ENCODE measurements at regions not wholly inside any gene's neighbourhood (a gene's known extent, or its start where the extent isn't known, plus 50 kb on each side); places are given as distances from the start of the nearest gene placed in this dataset.

- no peak for DNase-seq (ENCODE audit: low spot score in 2 of 2)
- no peaks in the 10 kb centered on the region for H3K4me1 ChIP-seq
- H3K9me3 ChIP-seq: no peaks in the 10 kb centered on the region
- H3K36me3 ChIP-seq (replicated peaks): no peaks in the 10 kb centered on the region
- peaks cover 2% of the 10 kb centered on the region; the same call in 1 of the 2 replicates for H3K27me3 ChIP-seq (ENCODE audit: low read depth)
- H3K4me3 ChIP-seq: no peak overlapping the region
- in situ Hi-C loops (cut with MboI; ENCODE audit: low sequenced_read_pairs): no loop called here
Measured at GRCh38 chr14:58876608-58877007, 238.8 kb downstream of the DACT1 start.

DNA sequence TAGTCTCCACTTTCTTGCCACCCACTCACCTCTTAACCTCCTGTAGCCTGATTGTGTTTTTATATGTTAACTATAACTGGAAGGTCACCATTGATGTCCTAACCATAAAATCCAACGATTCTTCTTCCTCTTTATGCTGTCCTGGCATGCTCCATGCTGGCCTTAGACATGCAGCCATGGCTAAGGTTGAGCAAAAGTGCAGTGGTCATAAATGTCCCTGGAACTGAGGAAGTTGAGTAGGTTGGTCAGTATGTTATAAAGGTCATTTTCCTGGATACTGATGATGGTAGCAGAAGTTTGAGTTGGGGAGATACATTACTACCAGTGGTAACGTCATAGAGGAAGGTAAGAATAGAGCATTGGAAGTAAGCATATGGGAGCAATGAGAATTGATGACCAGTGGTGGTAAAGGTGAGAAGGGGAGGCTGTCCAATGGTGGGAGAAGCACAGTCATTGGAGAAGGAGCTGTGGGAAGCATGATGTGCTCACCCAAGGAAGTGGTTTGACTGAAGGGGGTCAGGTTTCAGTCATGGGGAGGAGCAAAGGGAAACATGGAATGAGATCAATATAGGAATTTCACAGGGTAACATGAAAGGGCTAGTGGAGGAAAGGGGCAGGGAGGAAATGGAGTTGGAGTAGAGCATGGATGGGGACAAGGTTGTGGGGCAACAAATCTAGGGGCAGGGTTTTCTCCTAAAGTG is 240.8 kb downstream of the DACT1 start:
- no peak for DNase-seq (ENCODE audit: low spot score in 2 of 2)
- Histone ChIP-seq H3K4me3 (no peak overlapping the region), H3K4me1 (no peaks in the 10 kb centered on the region), H3K27me3 (ENCODE audit: low read depth) (peaks cover 2% of the 10 kb centered on the region; the same call in 1 of the 2 replicates), H3K9me3 (no peaks in the 10 kb centered on the region), H3K36me3 (replicated peaks) (no peaks in the 10 kb centered on the region)
- in situ Hi-C loops (cut with MboI; ENCODE audit: low sequenced_read_pairs): no loop called here

- Histone ChIP-seq H3K4me3 (no peak overlapping the region), H3K36me3 (replicated peaks) (no peaks in the 10 kb centered on the region), H3K27me3 (ENCODE audit: low read depth) (peaks cover 2% of the 10 kb centered on the region; the same call in 1 of the 2 replicates), H3K4me1 (no peaks in the 10 kb centered on the region), H3K9me3 (no peaks in the 10 kb centered on the region)
- DNase-seq (ENCODE audit: low spot score in 2 of 2): no peak
- in situ Hi-C loops (cut with MboI; ENCODE audit: low sequenced_read_pairs): no loop called here
Measured at GRCh38 chr14:58881433-58881832, 243.7 kb downstream of the DACT1 start.

GRCh38 chr14:58882577-58883018 is 244.8 kb downstream of the DACT1 start:
- no peaks in the 10 kb centered on the region for H3K9me3 ChIP-seq
- in situ Hi-C loops (cut with MboI; ENCODE audit: low sequenced_read_pairs): no loop called here
- no peaks in the 10 kb centered on the region for H3K27me3 ChIP-seq (ENCODE audit: low read depth)
- no peaks in the 10 kb centered on the region for H3K4me1 ChIP-seq
- DNase-seq (ENCODE audit: low spot score in 2 of 2): peak in 1 of 2 experiments; percentile 10
- no peaks in the 10 kb centered on the region for H3K36me3 ChIP-seq (replicated peaks)
- no peak overlapping the region for H3K4me3 ChIP-seq

GRCh38 chr14:58884442-58884841 is 246.7 kb downstream of the DACT1 start:
- H3K36me3 ChIP-seq (replicated peaks): no peaks in the 10 kb centered on the region
- in situ Hi-C loops (cut with MboI; ENCODE audit: low sequenced_read_pairs): no loop called here
- no peak for DNase-seq (ENCODE audit: low spot score in 2 of 2)

GRCh38 chr14:58887931-58888330 is 250.2 kb downstream of the DACT1 start:
- Histone ChIP-seq H3K9me3 (peaks cover 2% of the 10 kb centered on the region; the same call in 1 of the 2 replicates), H3K36me3 (replicated peaks) (no peaks in the 10 kb centered on the region), H3K4me3 (no peak overlapping the region), H3K27me3 (ENCODE audit: low read depth) (no peaks in the 10 kb centered on the region; the same call in 1 of the 2 replicates), H3K4me1 (no peaks in the 10 kb centered on the region)
- in situ Hi-C loops (cut with MboI; ENCODE audit: low sequenced_read_pairs): no loop called here
- DNase-seq (ENCODE audit: low spot score in 2 of 2): no peak

More at GRCh38 chr14:58884442-58884841, 246.7 kb downstream of the DACT1 start:
- H3K27me3 ChIP-seq (ENCODE audit: low read depth): no peaks in the 10 kb centered on the region
- no peaks in the 10 kb centered on the region for H3K4me1 ChIP-seq
- H3K9me3 ChIP-seq: peaks cover 2% of the 10 kb centered on the region; the same call in 1 of the 2 replicates
- no peak overlapping the region for H3K4me3 ChIP-seq

- Histone ChIP-seq H3K36me3 (replicated peaks) (no peaks in the 10 kb centered on the region), H3K9me3 (no peaks in the 10 kb centered on the region), H3K4me1 (no peaks in the 10 kb centered on the region), H3K4me3 (no peak overlapping the region), H3K27me3 (ENCODE audit: low read depth) (peaks cover 4% of the 10 kb centered on the region; the same call in 1 of the 2 replicates)
- in situ Hi-C loops (cut with MboI; ENCODE audit: low sequenced_read_pairs): no loop called here
- no peak for DNase-seq (ENCODE audit: low spot score in 2 of 2)
Measured at GRCh38 chr14:58898655-58899316, 261.0 kb downstream of the DACT1 start.

- Histone ChIP-seq H3K9me3 (no peaks in the 10 kb centered on the region), H3K36me3 (replicated peaks) (no peaks in the 10 kb centered on the region), H3K4me1 (no peaks in the 10 kb centered on the region), H3K4me3 (no peak overlapping the region), H3K27me3 (ENCODE audit: low read depth) (peaks cover 4% of the 10 kb centered on the region; the same call in 1 of the 2 replicates)
- DNase-seq (ENCODE audit: low spot score in 2 of 2): no peak
- in situ Hi-C loops (cut with MboI; ENCODE audit: low sequenced_read_pairs): no loop called here
Measured at GRCh38 chr14:58899317-58899713, 261.6 kb downstream of the DACT1 start.

- no peaks in the 10 kb centered on the region for H3K36me3 ChIP-seq (replicated peaks)
- H3K4me3 ChIP-seq: no peak overlapping the region
- no peaks in the 10 kb centered on the region for H3K9me3 ChIP-seq
- no peak for DNase-seq (ENCODE audit: low spot score in 2 of 2)
- no peaks in the 10 kb centered on the region for H3K4me1 ChIP-seq
- no peaks in the 10 kb centered on the region for H3K27me3 ChIP-seq (ENCODE audit: low read depth)
- in situ Hi-C loops (cut with MboI; ENCODE audit: low sequenced_read_pairs): no loop called here
Measured at GRCh38 chr14:58901826-58902225, 264.1 kb downstream of the DACT1 start.

- H3K4me3 ChIP-seq: no peak overlapping the region
- in situ Hi-C loops (cut with MboI; ENCODE audit: low sequenced_read_pairs): no loop called here
- DNase-seq (ENCODE audit: low spot score in 2 of 2): no peak
- no peaks in the 10 kb centered on the region for H3K4me1 ChIP-seq
- no peaks in the 10 kb centered on the region for H3K9me3 ChIP-seq
- H3K36me3 ChIP-seq (replicated peaks): no peaks in the 10 kb centered on the region
- no peaks in the 10 kb centered on the region for H3K27me3 ChIP-seq (ENCODE audit: low read depth)
Measured at GRCh38 chr14:58904776-58905175, 267.0 kb downstream of the DACT1 start.

GRCh38 chr14:58907803-58908202 is 270.0 kb downstream of the DACT1 start:
- H3K4me3 ChIP-seq: no peak overlapping the region
- H3K36me3 ChIP-seq (replicated peaks): no peaks in the 10 kb centered on the region
- H3K27me3 ChIP-seq (ENCODE audit: low read depth): no peaks in the 10 kb centered on the region
- no peaks in the 10 kb centered on the region for H3K4me1 ChIP-seq
- peak in 1 of 2 experiments; percentile 3 for DNase-seq (ENCODE audit: low spot score in 2 of 2)
- in situ Hi-C loops (cut with MboI; ENCODE audit: low sequenced_read_pairs): no loop called here
- H3K9me3 ChIP-seq: no peaks in the 10 kb centered on the region

- Histone ChIP-seq H3K4me3 (no peak overlapping the region), H3K27me3 (ENCODE audit: low read depth) (peaks cover 7% of the 10 kb centered on the region; the same call in 1 of the 2 replicates), H3K36me3 (replicated peaks) (no peaks in the 10 kb centered on the region), H3K9me3 (no peaks in the 10 kb centered on the region), H3K4me1 (no peaks in the 10 kb centered on the region)
- DNase-seq (ENCODE audit: low spot score in 2 of 2): no peak
- in situ Hi-C loops (cut with MboI; ENCODE audit: low sequenced_read_pairs): no loop called here
Measured at GRCh38 chr14:58912287-58912686, 274.5 kb downstream of the DACT1 start.

DNA sequence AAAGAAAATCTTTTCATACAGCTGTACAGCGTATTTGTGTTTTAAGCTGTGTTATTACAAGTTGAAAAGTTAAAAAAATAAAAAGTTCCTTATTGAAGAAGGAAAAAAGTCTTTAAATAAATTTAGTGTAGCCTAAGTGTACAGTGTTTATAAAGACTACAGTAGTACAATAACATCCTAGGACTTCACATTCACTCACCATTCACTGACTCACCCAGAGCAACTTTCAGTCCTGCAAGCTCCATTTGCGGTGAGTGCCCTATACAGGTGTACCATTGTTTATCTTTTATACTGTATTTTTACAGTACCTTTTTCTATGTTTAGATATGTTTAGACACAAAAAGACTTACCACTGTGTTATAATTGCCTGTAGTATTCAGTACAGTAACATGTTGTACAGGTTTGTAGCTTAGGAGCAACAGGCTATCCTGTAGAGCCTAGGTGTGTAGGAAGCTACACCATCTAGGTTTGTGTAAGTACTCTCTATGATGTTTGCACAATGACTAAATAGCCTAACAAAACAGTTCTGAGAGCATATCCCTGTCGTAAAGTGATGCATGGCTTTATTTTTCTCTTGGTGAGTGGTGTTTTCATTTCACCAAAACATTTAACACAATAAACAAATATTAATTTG is 275.2 kb downstream of the DACT1 start:
- no peaks in the 10 kb centered on the region for H3K36me3 ChIP-seq (replicated peaks)
- no peaks in the 10 kb centered on the region for H3K4me1 ChIP-seq
- in situ Hi-C loops (cut with MboI; ENCODE audit: low sequenced_read_pairs): no loop called here
- no peaks in the 10 kb centered on the region for H3K9me3 ChIP-seq
- peaks cover 7% of the 10 kb centered on the region; the same call in 1 of the 2 replicates for H3K27me3 ChIP-seq (ENCODE audit: low read depth)
- DNase-seq (ENCODE audit: low spot score in 2 of 2): no peak
- no peak overlapping the region for H3K4me3 ChIP-seq
